ENCODE measurements at regions not wholly inside any gene's neighbourhood (a gene's known extent, or its start where the extent isn't known, plus 50 kb on each side); places are given as distances from the start of the nearest gene placed in this dataset.

- TF ChIP-seq CTCF (IDR thresholded peaks at IDR 0.05) (no peak), POLR2A (IDR thresholded peaks at IDR 0.05) (no peak)
Observed at GRCh38 chr2:41925712-41926111, 122.1 kb upstream of the PKDCC start.
